NT2/D1 (cell line): ENCODE measurements at regions not wholly inside any gene's neighbourhood (a gene's known extent, or its start where the extent isn't known, plus 50 kb on each side); places are given as distances from the start of the nearest gene placed in this dataset.
"Not testable (repeated sequence)": the region's sequence is repeated elsewhere in the genome, so short reads cannot be mapped to it uniquely, and the experiment has no call there.

ENCODE experiments used
- DNase-seq: peaks from one replicate; pipeline ENCODE4 v3.0.0-alpha.2; 2011; ENCODE audit warnings: low read depth, low spot score
- H3K27me3 ChIP-seq: 2 replicates; pipeline ENCODE4 v1.6.0; 2011; ENCODE audit warnings: mild to moderate bottlenecking; ENCODE audit not compliant: insufficient read length, insufficient read depth
- H3K36me3 ChIP-seq: 2 replicates; pipeline ENCODE4 v1.6.1; 2011; ENCODE audit warnings: mild to moderate bottlenecking, low read length, mixed read lengths; ENCODE audit not compliant: insufficient read depth, insufficient read length
- H3K4me1 ChIP-seq: 2 replicates; pipeline ENCODE4 v1.5.1; 2011; ENCODE audit not compliant: insufficient read depth, insufficient read length
- H3K4me3 ChIP-seq: 2 replicates; pipeline ENCODE4 v1.5.1; 2011; ENCODE audit warnings: low read depth; ENCODE audit not compliant: insufficient read length
- H3K9ac ChIP-seq: 2 replicates; pipeline ENCODE4 v1.6.0; 2011; ENCODE audit warnings: low read depth; ENCODE audit not compliant: insufficient read length
- H3K9me3 ChIP-seq: 2 replicates; pipeline ENCODE4 v1.5.1; 2011; ENCODE audit warnings: mild to moderate bottlenecking, low read length; ENCODE audit not compliant: insufficient read depth
- SUZ12 ChIP-seq: IDR thresholded peaks from 2 replicates; pipeline ENCODE4 v1.6.1; 2011; ENCODE audit not compliant: insufficient read length, insufficient read depth; ENCODE audit errors: extremely low read depth
- YY1 ChIP-seq: IDR thresholded peaks from 2 replicates; pipeline ENCODE4 v1.6.1; 2011; ENCODE audit not compliant: insufficient read length, insufficient read depth
- ZNF274 ChIP-seq: IDR thresholded peaks from 2 replicates; pipeline ENCODE4 v1.6.1; 2011; ENCODE audit warnings: mild to moderate bottlenecking, low read depth, low read length

- Histone ChIP-seq H3K36me3 (no peaks in the 10 kb centered on the region), H3K4me1 (no peaks in the 10 kb centered on the region), H3K9me3 (no peaks in the 10 kb centered on the region), H3K4me3 (no peak overlapping the region), H3K27me3 (no peaks in the 10 kb centered on the region), H3K9ac (no peak overlapping the region)
- no peak for DNase-seq
- TF ChIP-seq ZNF274 (no peak), SUZ12 (no peak), YY1 (no peak)
Observed at GRCh38 chr11:34773211-34773610, 143.0 kb downstream of the APIP start.

- DNase-seq: no peak
- no peaks in the 10 kb centered on the region for H3K4me1 ChIP-seq
Observed at GRCh38 chr11:34770111-34770510, 146.1 kb downstream of the APIP start.

GRCh38 chr11:34769224-34769623 is 147.0 kb downstream of the APIP start:
- TF ChIP-seq YY1 (no peak), SUZ12 (no peak), ZNF274 (no peak)
- no peak for DNase-seq
- peaks cover 5% of the 10 kb centered on the region for H3K9me3 ChIP-seq
- no peaks in the 10 kb centered on the region for H3K4me1 ChIP-seq
- no peaks in the 10 kb centered on the region for H3K36me3 ChIP-seq
- H3K4me3 ChIP-seq: no peak overlapping the region
- H3K27me3 ChIP-seq: no peaks in the 10 kb centered on the region
- no peak overlapping the region for H3K9ac ChIP-seq

More at GRCh38 chr11:34770111-34770510, 146.1 kb downstream of the APIP start:
- no peak overlapping the region for H3K9ac ChIP-seq
- TF ChIP-seq ZNF274 (no peak), SUZ12 (no peak), YY1 (no peak)
- no peaks in the 10 kb centered on the region for H3K36me3 ChIP-seq
- no peak overlapping the region for H3K4me3 ChIP-seq
- no peaks in the 10 kb centered on the region for H3K27me3 ChIP-seq
- H3K9me3 ChIP-seq: peaks cover 5% of the 10 kb centered on the region

- H3K36me3 ChIP-seq: peaks cover 11% of the 10 kb centered on the region
- H3K27me3 ChIP-seq, H3K4me3 ChIP-seq, DNase-seq, H3K9me3 ChIP-seq, H3K9ac ChIP-seq, H3K4me1 ChIP-seq: not testable (repeated sequence)
Observed at GRCh38 chr11:34762625-34763024, 141.7 kb downstream of the EHF start.

- H3K9ac ChIP-seq: no peak overlapping the region
- TF ChIP-seq SUZ12 (no peak), ZNF274 (no peak), YY1 (no peak)
- H3K36me3 ChIP-seq: peaks cover 37% of the 10 kb centered on the region
- DNase-seq: no peak
- no peaks in the 10 kb centered on the region for H3K9me3 ChIP-seq
- H3K4me3 ChIP-seq: no peak overlapping the region
- H3K27me3 ChIP-seq: no peaks in the 10 kb centered on the region
- H3K4me1 ChIP-seq: no peaks in the 10 kb centered on the region
Observed at GRCh38 chr11:34758262-34758661, 137.4 kb downstream of the EHF start.

GRCh38 chr11:34757026-34757451 is 136.1 kb downstream of the EHF start:
- DNase-seq: no peak
- no peak for TF ChIP-seq YY1
- Histone ChIP-seq H3K4me1 (no peaks in the 10 kb centered on the region), H3K9ac (no peak overlapping the region), H3K36me3 (peaks cover 37% of the 10 kb centered on the region), H3K4me3 (no peak overlapping the region), H3K27me3 (no peaks in the 10 kb centered on the region), H3K9me3 (no peaks in the 10 kb centered on the region)

- no peak overlapping the region for H3K9ac ChIP-seq
- peaks cover 39% of the 10 kb centered on the region for H3K36me3 ChIP-seq
- no peaks in the 10 kb centered on the region for H3K4me1 ChIP-seq
- DNase-seq: no peak
- H3K9me3 ChIP-seq: no peaks in the 10 kb centered on the region
- no peak for TF ChIP-seq SUZ12
- no peak for TF ChIP-seq ZNF274
- no peak overlapping the region for H3K4me3 ChIP-seq
- no peaks in the 10 kb centered on the region for H3K27me3 ChIP-seq
Observed at GRCh38 chr11:34756591-34756990, 135.7 kb downstream of the EHF start.

- no peak for DNase-seq
- H3K9me3 ChIP-seq: no peaks in the 10 kb centered on the region
- no peak overlapping the region for H3K4me3 ChIP-seq
- H3K27me3 ChIP-seq: no peaks in the 10 kb centered on the region
- no peak overlapping the region for H3K9ac ChIP-seq
- no peak for TF ChIP-seq SUZ12
- no peak for TF ChIP-seq ZNF274
- no peak for TF ChIP-seq YY1
- no peaks in the 10 kb centered on the region for H3K4me1 ChIP-seq
- H3K36me3 ChIP-seq: peaks cover 43% of the 10 kb centered on the region
Observed at GRCh38 chr11:34755671-34756070, 134.8 kb downstream of the EHF start.
